ENCODE measurements at regions not wholly inside any gene's neighbourhood (a gene's known extent, or its start where the extent isn't known, plus 50 kb on each side); places are given as distances from the start of the nearest gene placed in this dataset.

DNA sequence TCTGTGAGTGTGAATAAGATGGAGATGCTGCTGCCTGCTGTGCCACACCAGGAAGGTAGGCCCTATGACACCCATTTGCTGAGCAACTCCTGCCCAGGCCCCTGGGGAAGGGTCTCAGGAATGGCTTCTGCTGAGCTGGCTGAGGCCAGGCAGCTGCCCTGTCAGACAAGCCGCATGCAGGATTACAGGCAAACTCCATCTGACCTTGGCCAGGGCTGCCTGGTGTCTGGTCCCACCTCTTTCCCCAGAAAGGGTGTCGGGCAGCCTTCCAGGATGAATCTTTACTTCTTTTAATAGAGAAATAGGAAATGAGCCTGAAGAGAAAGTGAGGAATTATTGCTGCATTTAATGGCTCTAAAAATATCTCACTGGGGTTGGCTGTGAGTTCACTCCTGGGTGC, 182.5 kb downstream of the IRX5 start:
- DNase-seq (ENCODE audit: low read depth): no peak
- H3K4me3 ChIP-seq (ENCODE audit: control insufficient read depth, low read depth, low read length): no peak overlapping the region
- TF ChIP-seq, protein P1, sequence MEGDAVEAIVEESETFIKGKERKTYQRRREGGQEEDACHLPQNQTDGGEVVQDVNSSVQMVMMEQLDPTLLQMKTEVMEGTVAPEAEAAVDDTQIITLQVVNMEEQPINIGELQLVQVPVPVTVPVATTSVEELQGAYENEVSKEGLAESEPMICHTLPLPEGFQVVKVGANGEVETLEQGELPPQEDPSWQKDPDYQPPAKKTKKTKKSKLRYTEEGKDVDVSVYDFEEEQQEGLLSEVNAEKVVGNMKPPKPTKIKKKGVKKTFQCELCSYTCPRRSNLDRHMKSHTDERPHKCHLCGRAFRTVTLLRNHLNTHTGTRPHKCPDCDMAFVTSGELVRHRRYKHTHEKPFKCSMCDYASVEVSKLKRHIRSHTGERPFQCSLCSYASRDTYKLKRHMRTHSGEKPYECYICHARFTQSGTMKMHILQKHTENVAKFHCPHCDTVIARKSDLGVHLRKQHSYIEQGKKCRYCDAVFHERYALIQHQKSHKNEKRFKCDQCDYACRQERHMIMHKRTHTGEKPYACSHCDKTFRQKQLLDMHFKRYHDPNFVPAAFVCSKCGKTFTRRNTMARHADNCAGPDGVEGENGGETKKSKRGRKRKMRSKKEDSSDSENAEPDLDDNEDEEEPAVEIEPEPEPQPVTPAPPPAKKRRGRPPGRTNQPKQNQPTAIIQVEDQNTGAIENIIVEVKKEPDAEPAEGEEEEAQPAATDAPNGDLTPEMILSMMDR (conservative IDR thresholded peaks at IDR 0.05; ENCODE audit: control insufficient read depth, insufficient read depth, low read depth, low read length): no peak

- no peak for DNase-seq (ENCODE audit: low read depth)
- TF ChIP-seq, protein P1 (conservative IDR thresholded peaks at IDR 0.05; ENCODE audit: control insufficient read depth, insufficient read depth, low read depth, low read length): no peak
- no peak overlapping the region for H3K4me3 ChIP-seq (ENCODE audit: control insufficient read depth, low read depth, low read length)
Observed at GRCh38 chr16:55115506-55115905, 184.8 kb downstream of the IRX5 start.

GRCh38 chr16:55116165-55116920, 185.7 kb downstream of the IRX5 start:
- TF ChIP-seq, protein P1 (conservative IDR thresholded peaks at IDR 0.05; ENCODE audit: control insufficient read depth, insufficient read depth, low read depth, low read length): no peak
- no peak for DNase-seq (ENCODE audit: low read depth)
- H3K4me3 ChIP-seq (ENCODE audit: control insufficient read depth, low read depth, low read length): no peak overlapping the region

DNA sequence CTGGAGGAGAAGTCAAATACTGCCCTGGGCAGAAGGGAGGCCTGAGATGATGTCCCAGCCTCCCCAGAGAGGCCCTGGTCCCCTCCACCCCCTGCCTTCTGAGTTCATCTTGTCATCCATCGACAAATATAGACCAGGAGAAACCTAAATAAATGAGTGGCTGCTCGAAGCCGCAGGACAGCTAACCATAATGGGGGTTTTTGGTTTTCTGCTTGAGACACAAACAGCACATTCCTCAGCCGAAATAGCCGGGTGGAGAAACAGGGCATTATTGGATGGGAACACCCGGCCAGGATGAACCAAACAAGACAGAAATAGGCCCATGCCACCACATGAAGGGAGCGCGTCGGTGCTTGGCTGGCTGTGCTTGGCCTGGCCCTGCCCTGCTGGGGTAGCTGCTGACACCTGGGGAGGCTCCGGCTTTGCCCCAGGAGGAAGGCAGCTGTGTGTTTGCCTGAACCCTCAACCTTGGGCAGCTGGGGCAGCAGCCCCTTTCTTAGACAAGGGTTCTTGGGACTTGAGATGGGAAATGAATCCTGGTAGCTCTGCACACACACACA, 188.1 kb downstream of the IRX5 start:
- TF ChIP-seq, protein P1 (conservative IDR thresholded peaks at IDR 0.05; ENCODE audit: control insufficient read depth, insufficient read depth, low read depth, low read length): no peak
- no peak for DNase-seq (ENCODE audit: low read depth)
- no peak overlapping the region for H3K4me3 ChIP-seq (ENCODE audit: control insufficient read depth, low read depth, low read length)

GRCh38 chr16:55120408-55120807, 189.7 kb downstream of the IRX5 start:
- DNase-seq (ENCODE audit: low read depth): no peak
- TF ChIP-seq, protein P1 (conservative IDR thresholded peaks at IDR 0.05; ENCODE audit: control insufficient read depth, insufficient read depth, low read depth, low read length): no peak
- H3K4me3 ChIP-seq (ENCODE audit: control insufficient read depth, low read depth, low read length): no peak overlapping the region

GRCh38 chr16:55120826-55121225, 190.2 kb downstream of the IRX5 start:
- DNase-seq (ENCODE audit: low read depth): no peak
- H3K4me3 ChIP-seq (ENCODE audit: control insufficient read depth, low read depth, low read length): no peak overlapping the region
- TF ChIP-seq, protein P1 (conservative IDR thresholded peaks at IDR 0.05; ENCODE audit: control insufficient read depth, insufficient read depth, low read depth, low read length): no peak
